Caco-2 (cell line): ENCODE measurements at regions not wholly inside any gene's neighbourhood (a gene's known extent, or its start where the extent isn't known, plus 50 kb on each side); places are given as distances from the start of the nearest gene placed in this dataset.
A peak's percentile ranks its signal among the peaks of the same experiment; 100 is the strongest.

Experiments
- BruUV-seq: library from RNA; stranded (reverse); fragments of 400-500 nt; replicated peaks from 2 replicates; lab custom pipeline; 2021; lab: Mats Ljungman, UMichigan
- CTCF ChIA-PET: fragments of 300-600 bp; sonication (Branson Sonifier 250); formaldehyde crosslinking; loops from one replicate; lab custom pipeline; 2022; ENCODE audit warnings: antibody characterized with exemption; lab: Charles Lee
- POLR2A ChIA-PET: fragments of 300-600 bp; sonication (Branson Sonifier 250); formaldehyde crosslinking; loops from one replicate; lab custom pipeline; 2022; ENCODE audit warnings: antibody characterized with exemption; lab: Charles Lee
- DNase-seq, 2 experiments: peaks; one replicate each; pipeline versions ENCODE4 v3.0.0 to v3.0.0-alpha.2; 2020 to 2022
- H3K27me3 ChIP-seq: replicated peaks from 2 replicates; pipeline ENCODE4 v1.6.0; 2011; ENCODE audit warnings: low read length; ENCODE audit not compliant: control insufficient read depth, insufficient read depth
- H3K36me3 ChIP-seq: 2 replicates; pipeline ENCODE4 v1.5.1; 2011; ENCODE audit warnings: low read length; ENCODE audit not compliant: control insufficient read depth, insufficient read depth
- H3K4me1 ChIP-seq: fragments of 250-450 bp; sonication (Bioruptor Pico); 2 replicates; pipeline ENCODE4 v1.5.1; 2020; ENCODE audit warnings: mild to moderate bottlenecking
- H3K4me3 ChIP-seq: 2 replicates; pipeline ENCODE4 v1.5.1; 2011; ENCODE audit warnings: low read depth, mild to moderate bottlenecking, control low read depth, low read length
- H3K9me3 ChIP-seq: fragments of 250-450 bp; sonication (Bioruptor Pico); 2 replicates; pipeline ENCODE4 v1.5.1; 2020; ENCODE audit warnings: mild to moderate bottlenecking, moderate library complexity
- H3K27ac Mint-ChIP-seq: one replicate; pipeline ENCODE4 v1.8.0; 2022; ENCODE audit warnings: mixed read lengths; ENCODE audit not compliant: unreplicated experiment
- H3K27me3 Mint-ChIP-seq: one replicate; pipeline ENCODE4 v1.8.0; 2022; ENCODE audit warnings: mixed read lengths; ENCODE audit not compliant: insufficient read depth, unreplicated experiment
- H3K36me3 Mint-ChIP-seq: one replicate; pipeline ENCODE4 v1.8.0; 2022; ENCODE audit warnings: mild to moderate bottlenecking, mixed read lengths; ENCODE audit not compliant: insufficient read depth, unreplicated experiment
- H3K4me1 Mint-ChIP-seq: one replicate; pipeline ENCODE4 v1.8.0; 2022; ENCODE audit warnings: low read depth, mixed read lengths; ENCODE audit not compliant: unreplicated experiment
- H3K4me3 Mint-ChIP-seq: one replicate; pipeline ENCODE4 v1.8.0; 2022; ENCODE audit warnings: mild to moderate bottlenecking, moderate library complexity, mixed read lengths; ENCODE audit not compliant: unreplicated experiment
- H3K9me3 Mint-ChIP-seq: one replicate; pipeline ENCODE4 v1.8.0; 2022; ENCODE audit warnings: mixed read lengths; ENCODE audit not compliant: unreplicated experiment
- CTCF ChIP-seq, 2 experiments: fragments of 200-600 bp in 1 of 2; IDR thresholded peaks; 1 replicate in 1 of 2; 2 replicates in 1 of 2; pipeline versions ENCODE4 v1.5.1 to v1.8.0; 2011 to 2022; ENCODE audit warnings: antibody characterized with exemption in 1 of 2, control low read depth in 1 of 2, inconsistent platforms in 1 of 2, low read depth in 1 of 2, low read length in 1 of 2, mild to moderate bottlenecking in 1 of 2, moderate library complexity in 1 of 2; ENCODE audit not compliant: insufficient read depth in 1 of 2, severe bottlenecking in 1 of 2, unreplicated experiment in 1 of 2
- intact Hi-C: fragments of 100-400 bp; cut with micrococcal nuclease; formaldehyde crosslinking; loops from one replicate; pipeline ENCODE4 v1.10.0; 2022; ENCODE audit not compliant: unreplicated experiment

DNA sequence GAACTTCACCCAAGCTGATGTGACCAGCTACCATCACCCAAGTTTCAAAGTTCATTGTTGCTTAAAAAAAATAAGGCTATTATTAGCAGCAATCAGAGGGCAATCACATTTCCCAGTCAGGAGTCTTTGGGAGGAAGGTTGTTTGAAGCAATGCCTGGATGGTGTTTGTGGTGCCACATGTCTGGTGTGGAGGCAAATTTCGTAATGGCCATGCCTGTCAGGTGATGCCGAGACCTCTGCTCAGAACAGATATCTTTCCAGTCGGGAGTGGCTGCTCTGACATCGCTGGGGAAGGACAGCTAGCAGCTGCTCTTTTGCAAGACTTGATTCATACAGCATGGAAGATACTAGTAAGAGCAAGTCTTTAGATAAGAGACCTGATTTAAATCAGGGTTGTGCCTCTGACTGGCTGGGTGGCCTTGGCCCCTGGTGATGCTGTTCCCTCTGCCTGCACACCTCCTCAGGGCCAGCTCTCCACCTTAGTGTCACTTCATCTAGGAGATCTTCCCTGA is 187.8 kb upstream of the JUN start:
- H3K36me3 Mint-ChIP-seq: no peaks in the 10 kb centered on the region
- no peak overlapping the region for H3K4me3 Mint-ChIP-seq
- no peaks in the 10 kb centered on the region for H3K9me3 Mint-ChIP-seq
- no TSS peak for BruUV-seq
- Histone ChIP-seq H3K4me3 (no peak overlapping the region), H3K9me3 (no peaks in the 10 kb centered on the region), H3K27me3 (no peaks in the 10 kb centered on the region), H3K4me1 (no peaks in the 10 kb centered on the region), H3K36me3 (no peaks in the 10 kb centered on the region)
- peaks cover 7% of the 10 kb centered on the region for H3K4me1 Mint-ChIP-seq
- ChIA-PET CTCF (no interaction called here), POLR2A (no interaction called here)
- no peak overlapping the region for H3K27ac Mint-ChIP-seq
- no peak for TF ChIP-seq CTCF (IDR thresholded peaks at IDR 0.05; ENCODE audit: insufficient read depth in 1 of 2, low read depth in 1 of 2, low read length in 1 of 2, severe bottlenecking in 1 of 2, unreplicated experiment in 1 of 2)
- intact Hi-C loops: no loop called here
- DNase-seq: peak; percentile 32 to 66
- no peaks in the 10 kb centered on the region for H3K27me3 Mint-ChIP-seq

- intact Hi-C loops: no loop called here
- DNase-seq: no peak
- Mint-ChIP-seq H3K4me1 (peaks cover 7% of the 10 kb centered on the region), H3K36me3 (no peaks in the 10 kb centered on the region), H3K27ac (no peak overlapping the region), H3K27me3 (no peaks in the 10 kb centered on the region), H3K4me3 (no peak overlapping the region), H3K9me3 (no peaks in the 10 kb centered on the region)
- Histone ChIP-seq H3K36me3 (no peaks in the 10 kb centered on the region), H3K4me1 (no peaks in the 10 kb centered on the region), H3K9me3 (no peaks in the 10 kb centered on the region), H3K4me3 (no peak overlapping the region), H3K27me3 (no peaks in the 10 kb centered on the region)
- BruUV-seq: no TSS peak
- POLR2A ChIA-PET: no interaction called here
- CTCF ChIA-PET: no interaction called here
- no peak for TF ChIP-seq CTCF (IDR thresholded peaks at IDR 0.05; ENCODE audit: insufficient read depth in 1 of 2, low read depth in 1 of 2, low read length in 1 of 2, severe bottlenecking in 1 of 2, unreplicated experiment in 1 of 2)
Observed at GRCh38 chr1:58975888-58976287, 192.0 kb upstream of the JUN start.

DNA sequence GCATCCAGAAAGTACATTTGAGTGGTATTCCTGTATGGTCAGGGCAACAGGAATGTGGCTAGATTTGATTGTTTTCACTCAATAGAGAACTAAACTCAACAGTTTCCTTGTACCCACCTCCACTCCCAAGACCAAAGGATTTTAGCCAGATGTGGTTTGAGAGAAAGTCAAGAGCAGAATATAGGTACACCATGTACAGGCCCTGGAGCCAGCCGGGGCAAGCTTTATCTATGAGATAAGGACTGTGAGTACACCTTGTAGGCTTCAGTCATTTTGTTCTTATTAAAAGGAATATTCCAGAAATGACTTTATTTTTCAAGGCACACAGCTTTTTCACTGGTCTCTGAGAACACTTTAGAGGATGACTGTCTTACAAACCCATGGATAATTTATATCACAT is 192.4 kb upstream of the JUN start:
- H3K36me3 ChIP-seq: no peaks in the 10 kb centered on the region
- intact Hi-C loops: no loop called here
- no peaks in the 10 kb centered on the region for H3K4me1 ChIP-seq
- H3K4me3 Mint-ChIP-seq: no peak overlapping the region
- no peaks in the 10 kb centered on the region for H3K9me3 ChIP-seq
- peaks cover 7% of the 10 kb centered on the region for H3K4me1 Mint-ChIP-seq
- CTCF ChIA-PET: no interaction called here
- no peak for DNase-seq
- POLR2A ChIA-PET: no interaction called here
- H3K4me3 ChIP-seq: no peak overlapping the region
- no peak for TF ChIP-seq CTCF (IDR thresholded peaks at IDR 0.05; ENCODE audit: insufficient read depth in 1 of 2, low read depth in 1 of 2, low read length in 1 of 2, severe bottlenecking in 1 of 2, unreplicated experiment in 1 of 2)
- H3K36me3 Mint-ChIP-seq: no peaks in the 10 kb centered on the region
- BruUV-seq: no TSS peak
- H3K27ac Mint-ChIP-seq: no peak overlapping the region
- H3K9me3 Mint-ChIP-seq: no peaks in the 10 kb centered on the region
- no peaks in the 10 kb centered on the region for H3K27me3 Mint-ChIP-seq
- no peaks in the 10 kb centered on the region for H3K27me3 ChIP-seq
